ENCODE measurements at regions not wholly inside any gene's neighbourhood (a gene's known extent, or its start where the extent isn't known, plus 50 kb on each side); places are given as distances from the start of the nearest gene placed in this dataset.

GRCh38 chr4:89545315-89545714 is 237.7 kb upstream of the GPRIN3 start:
- no peaks in the 10 kb centered on the region for H3K27me3 Mint-ChIP-seq (ENCODE audit: insufficient read depth)
- Histone ChIP-seq H3K27ac (ENCODE audit: low read depth, low read length) (no peak overlapping the region), H3K4me1 (ENCODE audit: control insufficient read depth, insufficient read depth, low read length) (no peaks in the 10 kb centered on the region), H3K9me3 (ENCODE audit: control insufficient read depth, low read length) (peaks cover 4% of the 10 kb centered on the region), H3K9ac (ENCODE audit: extremely low read depth, low read length, poor library complexity, severe bottlenecking) (no peak overlapping the region), H3K27me3 (ENCODE audit: control insufficient read depth, insufficient read depth, low read length, poor library complexity, severe bottlenecking) (no peaks in the 10 kb centered on the region), H3K4me3 (ENCODE audit: low read length) (no peak overlapping the region), H3K36me3 (ENCODE audit: control insufficient read depth, insufficient read depth, low read length) (no peaks in the 10 kb centered on the region)
- no peaks in the 10 kb centered on the region for H3K36me3 Mint-ChIP-seq (ENCODE audit: low read depth)
- no peak for TF ChIP-seq CTCF (conservative IDR thresholded peaks at IDR 0.05)
- H3K4me3 Mint-ChIP-seq, result no peak overlapping the region
- no CpG with 5 or more reads among the region's 1 CpG for WGBS, 2 experiments (ENCODE audit: insufficient coverage in 1 of 2, insufficient read length in 1 of 2)
- DNase-seq, result no peak
- no peaks in the 10 kb centered on the region for H3K4me1 Mint-ChIP-seq
- no peaks in the 10 kb centered on the region for H3K9me3 Mint-ChIP-seq
- no peak overlapping the region for H3K27ac Mint-ChIP-seq

GRCh38 chr4:89541998-89542397 is 234.4 kb upstream of the GPRIN3 start:
- no peak overlapping the region for H3K4me3 ChIP-seq (ENCODE audit: low read length)
- Mint-ChIP-seq H3K36me3 (ENCODE audit: low read depth) (no peaks in the 10 kb centered on the region), H3K27me3 (ENCODE audit: insufficient read depth) (peaks cover 1% of the 10 kb centered on the region), H3K27ac (no peak overlapping the region), H3K4me1 (peaks cover 6% of the 10 kb centered on the region), H3K9me3 (no peaks in the 10 kb centered on the region), H3K4me3 (no peak overlapping the region)
- H3K36me3 ChIP-seq (ENCODE audit: control insufficient read depth, insufficient read depth, low read length), result no peaks in the 10 kb centered on the region
- no peak for TF ChIP-seq CTCF (conservative IDR thresholded peaks at IDR 0.05)
- DNase-seq, result no peak
- peaks cover 4% of the 10 kb centered on the region for H3K9me3 ChIP-seq (ENCODE audit: control insufficient read depth, low read length)
- no peak overlapping the region for H3K9ac ChIP-seq (ENCODE audit: extremely low read depth, low read length, poor library complexity, severe bottlenecking)
- no peaks in the 10 kb centered on the region for H3K4me1 ChIP-seq (ENCODE audit: control insufficient read depth, insufficient read depth, low read length)
- H3K27ac ChIP-seq (ENCODE audit: low read depth, low read length), result no peak overlapping the region
- no peaks in the 10 kb centered on the region for H3K27me3 ChIP-seq (ENCODE audit: control insufficient read depth, insufficient read depth, low read length, poor library complexity, severe bottlenecking)

GRCh38 chr4:89539797-89540711 is 232.5 kb upstream of the GPRIN3 start:
- whole genome bisulfite sequencing, 2 experiments (ENCODE audit: insufficient coverage in 1 of 2, insufficient read length in 1 of 2), result 56 to 98% methylated on average over 1 to 2 of the region's 2 CpGs
- Histone ChIP-seq H3K27ac (ENCODE audit: low read depth, low read length) (no peak overlapping the region), H3K36me3 (ENCODE audit: control insufficient read depth, insufficient read depth, low read length) (no peaks in the 10 kb centered on the region), H3K9ac (ENCODE audit: extremely low read depth, low read length, poor library complexity, severe bottlenecking) (no peak overlapping the region), H3K4me3 (ENCODE audit: low read length) (no peak overlapping the region), H3K27me3 (ENCODE audit: control insufficient read depth, insufficient read depth, low read length, poor library complexity, severe bottlenecking) (no peaks in the 10 kb centered on the region), H3K4me1 (ENCODE audit: control insufficient read depth, insufficient read depth, low read length) (no peaks in the 10 kb centered on the region), H3K9me3 (ENCODE audit: control insufficient read depth, low read length) (peaks cover 1% of the 10 kb centered on the region)
- Mint-ChIP-seq H3K36me3 (ENCODE audit: low read depth) (no peaks in the 10 kb centered on the region), H3K27me3 (ENCODE audit: insufficient read depth) (peaks cover 8% of the 10 kb centered on the region), H3K4me3 (no peak overlapping the region), H3K4me1 (peaks cover 8% of the 10 kb centered on the region), H3K27ac (no peak overlapping the region), H3K9me3 (no peaks in the 10 kb centered on the region)
- no peak for DNase-seq
- TF ChIP-seq CTCF (conservative IDR thresholded peaks at IDR 0.05), result no peak
